HG03521 (cell line): ENCODE measurements at regions not wholly inside any gene's neighbourhood (a gene's known extent, or its start where the extent isn't known, plus 50 kb on each side); places are given as distances from the start of the nearest gene placed in this dataset.
A peak's percentile ranks its signal among the peaks of the same experiment; 100 is the strongest.

Experiments used
- ATAC-seq: cut with Tn5 transposase; IDR thresholded peaks from one replicate; pipeline ENCODE4 v1.9.1; 2021; ENCODE audit warnings: mild to moderate bottlenecking, moderate library complexity; ENCODE audit not compliant: unreplicated experiment

DNA sequence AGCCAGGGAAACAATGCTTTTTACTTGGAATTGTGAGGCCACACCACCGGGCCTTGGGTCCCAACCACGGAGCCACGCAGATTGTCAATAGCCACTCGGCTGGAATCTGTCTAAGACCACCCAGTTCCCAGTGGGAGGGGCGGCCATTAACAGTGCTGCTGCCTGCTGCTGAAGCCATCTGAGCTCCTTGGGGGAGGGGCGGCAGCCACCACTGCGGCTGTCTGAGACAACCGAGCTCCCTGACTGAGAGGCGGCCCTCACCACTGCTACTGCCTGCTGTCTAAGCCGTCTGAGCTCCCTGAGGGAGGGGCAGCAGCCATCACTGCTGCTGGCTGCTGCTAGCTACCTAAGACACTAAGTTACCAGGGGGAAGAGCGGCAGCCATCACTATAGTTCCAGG lies 64.3 kb downstream of the DMRTA2 start:
- ATAC-seq: no peak

DNA sequence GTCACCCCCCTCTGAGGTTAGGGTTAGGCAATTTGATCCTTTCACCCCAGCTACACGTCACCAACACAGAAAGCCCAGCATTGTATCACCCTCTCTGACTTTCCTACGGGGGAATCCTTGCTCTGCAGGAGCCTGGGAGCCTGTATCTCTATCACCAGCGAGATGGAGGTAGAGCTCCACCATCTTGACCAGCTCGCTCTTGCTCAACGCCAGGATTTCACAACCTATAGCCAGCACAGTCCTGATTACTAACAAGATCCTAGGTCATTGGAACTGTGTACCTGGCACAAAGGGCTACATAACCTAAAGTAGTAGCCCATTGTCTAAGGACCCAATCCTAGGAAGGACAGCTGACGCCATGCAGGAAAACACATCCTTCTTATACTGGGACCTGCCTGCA lies 66.1 kb downstream of the DMRTA2 start:
- ATAC-seq: no peak

DNA sequence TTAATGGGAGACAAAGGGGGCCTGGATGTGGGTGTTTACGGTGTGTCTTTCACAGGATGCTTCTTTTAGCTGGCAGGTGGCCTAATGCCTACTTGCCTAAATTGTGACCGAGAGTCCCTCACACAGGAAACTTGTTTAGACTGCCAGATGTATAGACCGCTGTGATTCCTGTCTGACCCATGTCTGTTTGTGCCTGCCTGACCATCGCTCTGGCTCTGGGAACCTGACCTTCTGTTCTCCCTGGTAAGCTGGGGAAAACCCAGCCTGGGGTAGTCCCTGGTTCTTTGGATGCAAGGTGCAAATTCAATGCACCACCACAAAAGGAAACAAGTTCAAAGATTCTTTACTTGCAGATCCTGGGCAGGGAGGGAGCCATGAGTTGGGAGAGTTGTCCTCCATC lies 68.4 kb downstream of the DMRTA2 start:
- no peak for ATAC-seq

DNA sequence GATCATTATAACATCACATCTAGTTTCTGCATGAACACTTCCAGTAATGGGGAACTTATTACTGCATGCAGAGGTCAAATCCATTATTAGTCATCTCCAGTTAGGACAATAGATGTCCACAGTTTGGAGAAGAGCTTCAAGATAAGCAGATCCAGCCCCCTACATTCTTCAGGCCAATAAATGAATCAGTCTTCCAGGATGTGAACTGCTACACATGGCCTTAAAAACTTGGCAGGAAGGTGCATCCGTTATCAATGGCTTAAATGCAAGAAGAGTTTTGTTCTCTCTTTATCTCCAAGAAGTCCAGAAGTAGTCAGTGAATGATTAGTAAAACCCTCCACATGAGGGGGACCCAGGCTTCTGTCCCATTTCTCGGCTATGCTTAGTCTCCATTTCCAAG lies 70.8 kb downstream of the DMRTA2 start:
- ATAC-seq: no peak

DNA sequence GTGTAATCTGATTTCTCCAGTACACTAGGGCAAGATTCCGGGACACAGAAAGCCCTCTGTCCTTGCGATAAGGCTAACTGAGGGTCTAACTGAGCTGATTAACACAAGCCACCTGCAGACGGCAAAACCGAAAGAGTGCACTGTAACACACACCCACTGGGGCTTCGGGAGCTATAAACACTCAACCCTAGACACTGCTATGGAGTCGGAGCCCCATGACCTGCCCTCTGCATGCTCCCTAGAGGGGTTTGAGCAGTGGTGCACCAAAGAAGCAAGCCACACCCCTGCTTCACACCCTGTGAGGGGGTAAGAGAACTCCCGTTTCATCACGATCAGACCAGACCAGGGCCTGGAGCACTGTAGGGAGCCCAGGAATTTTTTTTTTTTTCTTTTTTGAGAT lies 72.4 kb downstream of the DMRTA2 start:
- ATAC-seq: no peak

DNA sequence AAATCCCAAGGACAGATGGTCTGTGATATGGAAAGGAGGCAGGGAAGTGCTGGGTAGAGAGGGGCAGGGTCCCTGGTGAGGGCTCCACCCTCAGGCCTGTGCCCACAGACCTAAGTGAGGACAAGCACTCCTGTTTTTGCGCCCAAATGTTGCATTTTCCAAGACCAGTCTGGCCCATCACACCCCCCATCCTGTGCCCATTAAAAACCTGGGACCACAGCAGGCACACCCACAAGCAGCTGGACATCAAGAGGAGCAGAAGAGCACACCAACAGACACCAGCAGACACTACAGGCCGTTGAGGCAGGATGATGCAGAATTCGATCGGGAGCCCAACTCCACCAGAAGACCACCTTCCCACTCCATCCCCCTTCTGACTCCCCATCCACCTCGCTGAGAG lies 72.8 kb downstream of the DMRTA2 start:
- ATAC-seq: no peak

DNA sequence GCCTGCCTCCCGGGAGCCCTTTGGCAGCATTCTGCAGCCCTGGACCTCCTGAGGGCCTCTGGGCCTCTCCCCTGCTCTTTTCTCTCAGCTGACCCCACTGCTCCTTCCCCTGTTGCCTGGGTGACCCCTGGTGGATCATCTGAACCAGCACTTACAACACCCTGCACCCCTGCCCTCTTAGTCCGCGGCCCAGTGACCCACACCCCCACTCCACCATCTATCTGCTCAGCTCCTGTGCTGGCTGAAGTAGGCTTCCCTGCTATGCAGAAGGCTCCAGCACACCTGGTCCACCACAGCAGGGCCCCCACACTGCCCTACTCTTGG lies 74.0 kb downstream of the DMRTA2 start:
- ATAC-seq: no peak

DNA sequence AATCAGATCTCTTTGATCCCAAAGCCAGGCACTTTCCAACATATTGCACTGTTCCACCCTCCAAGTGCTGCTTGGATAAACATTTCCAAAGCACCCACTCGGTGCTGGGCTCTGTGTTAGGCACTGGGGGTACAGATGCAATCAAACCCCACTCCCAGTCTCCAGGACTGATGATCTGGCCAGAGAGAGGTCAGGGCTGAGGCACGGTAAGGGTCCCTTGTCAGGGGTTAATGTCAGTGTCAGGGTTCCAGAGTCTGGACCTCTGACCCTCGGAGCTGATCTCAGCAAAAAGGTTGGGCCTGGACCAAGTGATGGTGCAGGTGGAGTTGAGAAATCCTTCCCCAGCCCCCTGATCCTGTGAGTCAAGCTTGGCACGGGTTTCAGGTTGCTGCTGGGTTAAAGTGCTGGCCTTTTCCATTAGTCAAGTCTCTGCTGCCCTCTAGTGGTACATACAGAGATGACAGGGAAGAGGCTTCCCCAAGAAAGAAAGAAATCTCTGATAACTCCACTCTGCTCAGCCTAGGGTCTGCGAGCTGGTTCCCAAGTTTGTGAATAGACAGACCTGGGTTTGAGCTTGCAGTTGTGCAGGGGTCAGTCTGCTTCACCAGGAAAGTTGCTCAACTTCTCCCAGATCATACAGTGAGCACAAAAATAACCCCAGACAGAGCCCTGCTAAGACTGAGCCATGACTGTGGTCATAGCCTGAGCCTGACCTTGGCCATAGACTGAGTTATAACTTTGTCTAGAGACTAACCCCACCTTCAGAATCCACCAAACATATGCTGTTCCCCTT lies 74.6 kb downstream of the DMRTA2 start:
- ATAC-seq: no peak

DNA sequence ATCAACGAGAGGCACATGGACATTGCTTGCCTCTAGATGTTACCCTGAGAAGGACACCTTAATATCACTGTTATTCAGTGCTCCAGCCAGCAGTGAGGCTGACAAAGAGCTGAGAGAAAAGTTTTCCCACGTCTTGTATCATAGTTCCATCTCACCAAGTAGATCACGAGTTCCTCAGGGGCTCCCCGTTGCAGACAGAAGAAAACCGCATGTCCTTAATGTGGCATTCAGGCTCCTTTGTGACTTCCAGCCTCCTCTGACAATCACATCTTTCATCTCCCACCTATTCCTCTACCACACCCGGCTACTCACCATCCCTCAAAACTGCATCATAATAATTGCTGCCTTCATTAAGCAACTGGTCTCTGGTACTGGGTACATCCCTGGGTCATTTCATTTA lies 75.3 kb downstream of the DMRTA2 start:
- ATAC-seq: no peak

DNA sequence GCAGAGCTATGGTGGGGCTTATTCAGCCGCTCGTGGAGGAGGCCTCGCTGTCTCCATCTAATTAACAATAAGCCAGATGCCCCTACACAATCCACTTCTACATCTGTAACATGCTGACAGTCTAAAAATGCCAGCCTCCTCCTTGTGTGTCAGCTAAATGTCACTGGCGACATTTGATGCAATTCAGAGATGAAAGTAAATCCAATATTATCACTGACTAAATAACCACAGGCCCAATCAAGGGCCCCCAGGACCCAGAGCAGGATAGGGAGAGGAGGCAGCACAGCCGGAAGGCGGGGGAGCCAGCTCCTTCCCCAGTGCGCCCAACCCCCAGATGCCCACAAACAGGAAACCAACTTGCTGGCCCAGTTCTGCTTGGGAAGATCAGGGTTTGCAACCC lies 76.6 kb downstream of the DMRTA2 start:
- no peak for ATAC-seq

DNA sequence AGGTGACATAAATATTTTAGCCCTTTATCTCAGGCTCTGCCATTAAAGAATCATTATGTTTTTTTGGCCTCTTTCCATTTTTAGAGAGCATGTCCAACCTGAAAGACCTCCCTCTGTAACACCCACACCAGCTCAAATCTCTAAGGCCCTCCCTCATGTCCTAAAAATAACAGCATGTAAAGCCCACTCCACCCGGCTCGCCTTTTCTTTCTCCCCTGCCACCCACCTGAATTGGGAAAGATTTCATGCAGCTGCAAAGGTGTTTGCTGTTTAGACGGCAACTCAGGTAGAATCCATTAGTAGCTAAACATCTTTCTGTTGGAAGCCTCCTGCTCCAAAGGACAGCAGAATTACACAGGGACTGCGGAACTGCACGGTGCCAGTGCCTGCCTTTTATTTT lies 79.9 kb downstream of the DMRTA2 start:
- ATAC-seq: no peak

DNA sequence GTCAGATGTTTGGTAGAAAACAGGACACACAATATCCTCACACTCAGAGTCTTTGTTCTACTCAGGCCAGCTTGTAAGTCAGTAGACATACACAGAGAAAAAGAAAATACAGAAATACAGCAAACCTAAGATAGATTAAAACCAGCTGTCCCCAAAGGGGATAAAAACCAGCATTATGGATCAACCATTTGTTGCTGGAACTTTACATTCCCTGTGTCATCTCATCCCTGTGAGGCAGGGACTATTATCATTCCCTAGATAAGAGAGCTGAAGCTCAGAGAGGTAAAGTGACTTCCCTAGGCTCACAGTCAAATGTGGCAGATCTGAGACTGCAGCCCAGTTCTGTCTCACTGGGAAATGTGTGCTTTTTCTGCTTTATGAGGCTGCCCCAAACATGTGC lies 80.7 kb downstream of the DMRTA2 start:
- ATAC-seq: no peak

DNA sequence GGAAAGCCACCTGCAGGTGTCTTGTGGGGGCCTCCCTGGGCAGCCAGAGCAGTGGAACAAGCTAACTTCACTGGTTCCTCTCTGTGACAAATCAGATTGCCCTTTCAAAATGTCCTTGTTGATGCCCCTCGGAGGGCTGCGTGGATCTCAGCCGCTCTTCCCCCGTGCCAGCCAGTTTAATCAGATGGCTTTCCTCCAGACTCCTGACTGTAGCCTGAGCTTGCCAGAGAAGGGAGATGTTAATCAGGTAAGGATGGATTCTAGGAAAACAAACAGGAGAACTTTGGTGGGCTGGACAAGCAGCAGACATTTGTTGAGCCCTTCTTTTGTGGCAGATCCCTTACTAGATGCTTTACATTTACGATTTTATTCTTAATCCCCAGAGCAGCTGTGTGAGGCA lies 88.2 kb downstream of the DMRTA2 start:
- ATAC-seq: no peak

DNA sequence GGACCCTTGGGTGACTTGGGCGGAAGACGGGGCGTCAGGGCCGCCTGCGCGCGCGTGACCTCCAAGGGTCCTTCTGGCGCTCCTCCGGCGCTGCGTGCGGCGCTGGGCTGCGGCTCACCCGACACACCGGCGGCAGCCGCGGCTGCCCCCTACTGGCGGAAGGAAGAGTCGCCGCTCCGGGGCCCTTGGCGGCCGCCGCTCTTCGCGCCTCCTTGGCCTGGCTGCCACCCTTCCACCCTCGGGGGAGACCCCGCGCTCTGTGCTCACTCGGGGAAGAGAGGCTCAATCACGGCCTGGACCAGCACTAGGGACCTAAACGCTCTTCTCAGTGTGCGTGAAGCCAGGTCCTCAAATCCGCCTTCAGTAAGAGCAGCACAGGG lies 89.7 kb downstream of the DMRTA2 start:
- peak; percentile 90 for ATAC-seq

DNA sequence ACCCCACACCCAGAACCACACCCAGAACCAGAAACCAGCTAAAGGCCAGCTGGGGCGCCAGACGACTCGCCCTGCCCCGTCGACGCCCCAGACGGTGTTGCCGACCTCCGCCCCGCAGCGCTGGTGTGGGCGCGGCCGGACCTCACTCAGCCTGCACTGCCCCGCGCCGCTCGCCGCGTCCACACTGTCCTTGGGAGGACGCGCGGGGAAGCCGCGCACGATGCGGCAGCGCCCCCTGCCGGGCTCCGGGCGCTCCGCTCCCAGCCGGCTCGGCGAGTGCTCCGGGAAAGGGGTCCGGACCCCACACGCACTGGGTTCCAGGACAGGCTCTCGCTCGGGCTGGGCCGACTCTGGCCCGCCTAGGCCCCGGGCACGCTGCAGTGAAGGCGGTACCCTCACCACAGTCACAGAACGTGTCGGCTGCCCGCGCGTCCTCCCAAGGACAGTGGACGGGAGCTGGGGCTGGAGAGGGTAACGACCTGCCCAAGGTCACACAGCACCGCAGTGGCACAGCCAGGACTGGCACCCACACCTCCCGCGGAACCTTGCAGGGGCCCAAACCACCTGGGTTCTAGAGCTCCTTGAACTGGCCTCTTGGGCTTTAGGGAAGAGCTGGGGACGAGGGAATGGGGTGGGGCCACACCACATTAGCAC lies 90.2 kb downstream of the DMRTA2 start:
- peak; percentile 58 for ATAC-seq

DNA sequence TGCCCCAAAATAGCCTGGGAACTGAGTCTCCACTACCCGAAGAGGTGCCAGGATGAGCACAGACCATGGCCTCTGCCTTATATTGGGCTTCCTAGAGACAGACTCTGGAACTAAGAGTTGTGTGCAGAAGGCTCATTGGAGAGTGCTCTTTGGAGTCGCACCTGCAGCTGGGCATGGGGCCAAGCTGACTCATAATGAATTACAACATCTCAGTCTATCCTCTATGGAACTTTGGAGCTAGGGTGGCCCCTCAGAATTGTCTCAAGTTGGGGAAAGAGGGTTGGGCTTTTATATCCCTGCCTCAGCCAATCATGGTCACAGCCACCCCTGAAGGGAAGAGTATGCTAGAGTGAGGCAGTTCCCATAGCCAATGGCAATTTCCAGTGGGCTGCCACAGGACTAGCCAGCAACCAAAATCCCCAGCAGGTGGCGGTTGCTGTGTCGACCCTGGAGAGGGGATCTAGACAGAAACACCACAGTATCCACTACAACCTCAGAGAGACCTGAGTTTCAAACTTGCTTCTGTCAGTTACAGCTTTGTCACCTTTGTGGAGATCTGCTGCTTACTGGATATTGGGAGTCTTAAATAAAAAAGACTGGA lies 93.8 kb downstream of the DMRTA2 start:
- no peak for ATAC-seq

DNA sequence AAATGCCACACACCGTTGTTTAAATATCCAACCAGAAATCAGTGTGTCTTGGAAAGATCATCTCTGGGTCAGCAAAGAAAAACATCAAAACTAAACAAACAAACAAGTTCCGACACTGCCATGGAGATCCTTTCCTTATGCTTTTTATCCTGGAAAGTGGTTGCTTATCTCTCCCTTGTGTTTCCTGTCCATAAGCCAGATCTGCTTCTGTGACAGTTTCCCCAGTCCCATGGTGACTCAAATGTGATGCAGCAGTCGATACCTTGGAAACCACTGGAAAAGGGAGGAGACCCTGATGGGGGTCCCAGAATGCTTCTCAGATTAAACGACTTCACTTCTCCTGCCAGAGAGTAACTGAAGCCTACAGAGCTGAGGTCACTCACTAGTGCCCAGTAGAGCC lies 94.7 kb downstream of the DMRTA2 start:
- ATAC-seq: no peak

DNA sequence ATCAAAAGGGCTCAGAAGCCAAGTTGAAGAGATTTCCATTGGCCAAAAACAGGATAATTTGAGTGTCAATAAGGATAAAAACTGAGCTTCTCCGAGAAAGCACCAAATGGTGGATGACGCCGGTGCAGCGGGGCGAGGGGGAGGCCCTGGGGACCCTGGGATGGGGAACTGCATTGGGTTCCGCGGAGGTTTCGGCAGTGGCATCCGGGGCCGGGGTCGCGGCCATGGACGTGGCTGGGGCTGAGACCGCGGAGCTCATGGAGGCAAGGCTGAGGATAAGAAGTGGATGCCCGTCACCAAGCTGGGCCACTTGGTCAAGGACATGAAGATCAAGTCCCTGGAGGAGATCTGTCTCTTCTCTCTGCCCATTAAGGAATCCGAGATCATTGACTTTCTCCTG lies 97.2 kb downstream of the DMRTA2 start:
- no peak for ATAC-seq

DNA sequence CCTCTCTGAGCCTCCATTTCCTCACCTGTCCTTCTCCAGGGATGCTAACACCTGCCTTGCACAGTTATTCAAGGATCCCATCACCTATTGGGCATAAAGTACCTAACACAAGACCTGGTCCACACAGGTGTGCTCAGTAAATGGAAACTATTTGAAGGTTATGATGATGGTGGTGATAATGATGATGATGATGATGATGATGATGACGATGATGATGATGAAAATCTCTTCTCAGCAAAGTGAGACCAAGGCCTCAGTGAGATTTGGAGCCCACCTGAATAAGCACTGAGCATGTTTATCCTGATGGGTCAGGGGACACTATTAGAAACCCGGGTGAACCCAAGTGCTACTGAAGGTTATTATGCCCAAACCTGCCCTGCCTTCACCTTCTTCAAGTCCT lies 100.7 kb downstream of the DMRTA2 start:
- ATAC-seq: no peak

DNA sequence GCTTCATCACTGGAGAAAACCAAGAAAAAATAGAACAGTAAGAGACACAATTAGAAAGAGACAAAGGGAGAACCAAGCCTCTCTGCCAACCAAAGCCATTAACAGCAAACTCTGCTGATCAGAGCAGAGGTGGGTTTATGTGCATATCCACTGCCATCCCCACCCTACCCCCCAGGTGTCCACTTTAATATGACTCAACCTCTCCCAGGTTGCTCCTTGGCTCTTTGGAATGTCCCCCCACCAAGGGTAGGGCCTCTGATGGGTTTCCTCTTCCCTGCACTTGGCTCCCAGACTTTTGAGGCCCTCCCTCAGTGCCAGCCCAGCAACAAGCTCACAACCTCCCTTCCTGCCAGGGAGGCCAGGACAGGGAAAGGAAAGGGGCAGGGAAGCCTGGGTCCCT lies 104.8 kb downstream of the DMRTA2 start:
- no peak for ATAC-seq

DNA sequence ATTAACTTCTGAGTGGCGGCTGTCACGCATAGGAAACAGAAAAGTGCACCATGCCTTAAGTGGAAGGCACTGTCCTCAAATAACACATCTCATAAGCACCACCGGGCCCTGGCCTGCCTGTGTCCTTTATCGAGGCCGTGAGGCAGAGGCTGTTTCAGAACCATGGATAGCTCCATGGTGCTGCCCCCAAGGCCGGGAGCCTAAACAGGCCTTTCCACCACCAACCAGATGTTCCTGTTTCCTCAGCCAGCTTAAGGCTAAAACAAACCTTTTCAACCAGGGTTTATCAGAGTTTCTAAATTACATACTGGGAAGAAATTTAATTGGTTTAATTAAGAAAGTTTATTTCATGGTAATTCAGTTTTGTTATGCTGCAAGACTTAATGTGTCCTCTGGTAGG lies 114.4 kb downstream of the DMRTA2 start:
- ATAC-seq: no peak

DNA sequence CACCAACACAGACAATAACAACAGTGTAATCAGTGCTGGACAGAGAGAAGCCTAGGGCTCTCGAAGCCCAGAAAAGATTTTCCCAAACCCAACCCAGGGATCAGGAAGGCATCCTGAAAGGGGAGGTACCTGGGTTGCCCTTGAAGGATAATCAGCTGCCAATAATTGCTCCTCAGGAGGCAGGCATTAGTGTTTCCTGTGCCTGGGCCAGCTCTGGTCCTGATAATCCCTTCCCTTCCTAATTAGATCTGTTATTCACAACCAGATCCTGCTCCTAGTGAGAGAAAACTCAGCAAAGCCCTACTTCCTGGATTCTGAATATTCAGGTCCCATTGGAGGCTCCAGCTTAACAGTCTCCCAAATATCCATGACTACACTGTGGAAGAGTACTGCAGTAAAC lies 117.4 kb downstream of the DMRTA2 start:
- no peak for ATAC-seq

DNA sequence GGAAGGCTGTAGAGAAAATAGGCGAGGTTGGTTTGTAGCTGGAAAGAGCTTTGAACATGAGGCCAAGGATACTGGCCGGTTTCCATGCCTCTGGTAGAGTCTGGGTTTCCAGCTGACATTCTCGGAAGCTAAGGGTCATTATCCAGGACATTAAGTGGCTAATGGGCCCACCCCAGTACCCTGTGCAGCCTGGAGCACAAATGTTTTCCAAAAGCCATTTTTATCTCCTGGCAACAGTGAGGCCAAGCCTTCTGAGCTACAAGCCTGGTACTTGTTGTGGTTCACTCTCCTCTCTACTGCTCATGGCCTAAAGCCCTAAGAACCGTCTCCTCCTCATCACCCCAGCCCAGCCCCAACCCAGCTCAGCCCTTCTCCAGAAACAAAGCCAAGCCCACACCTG lies 122.9 kb downstream of the DMRTA2 start:
- ATAC-seq: no peak
